HG03175 (cell line): ENCODE measurements at regions not wholly inside any gene's neighbourhood (a gene's known extent, or its start where the extent isn't known, plus 50 kb on each side); places are given as distances from the start of the nearest gene placed in this dataset.

Experiments used
- ATAC-seq: cut with Tn5 transposase; IDR thresholded peaks from one replicate; pipeline ENCODE4 v1.9.1; 2021; ENCODE audit warnings: mild to moderate bottlenecking, moderate library complexity; ENCODE audit not compliant: unreplicated experiment

GRCh38 chr20:50311308-50312001, 120.8 kb downstream of the CEBPB start:
- ATAC-seq = no peak

DNA sequence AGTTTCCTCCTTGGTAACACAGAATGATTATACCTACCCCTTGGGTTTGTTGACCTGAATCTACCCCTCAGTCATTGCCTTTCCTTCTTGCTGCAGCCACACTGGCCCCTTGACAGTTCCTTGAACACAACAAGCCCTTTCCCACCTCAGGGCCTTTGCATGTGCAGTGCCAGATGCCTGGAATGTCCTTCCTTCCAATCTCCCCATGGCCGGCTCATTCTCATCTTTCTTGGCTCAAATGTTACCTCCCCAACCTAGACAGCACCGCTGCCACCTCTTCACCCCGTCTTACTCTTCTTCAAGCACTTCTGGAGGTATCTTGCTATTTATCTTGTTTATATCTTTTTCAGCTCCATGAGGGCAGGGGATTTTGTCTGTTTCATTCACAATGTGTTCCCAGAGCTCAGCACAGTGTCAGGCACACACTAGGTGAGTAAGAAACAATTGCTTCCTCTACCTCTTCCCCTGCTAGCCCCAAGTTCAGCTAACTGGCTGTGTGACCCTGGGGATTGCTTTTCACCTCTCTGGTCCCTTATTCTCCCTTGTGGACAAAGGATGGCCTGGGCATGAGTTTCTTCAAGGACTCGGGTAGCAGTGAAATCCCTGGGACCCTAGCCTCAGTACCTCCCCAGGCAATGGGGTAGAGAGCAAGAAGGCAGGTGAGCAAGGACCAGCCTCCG, 121.5 kb downstream of the CEBPB start:
- ATAC-seq = no peak

DNA sequence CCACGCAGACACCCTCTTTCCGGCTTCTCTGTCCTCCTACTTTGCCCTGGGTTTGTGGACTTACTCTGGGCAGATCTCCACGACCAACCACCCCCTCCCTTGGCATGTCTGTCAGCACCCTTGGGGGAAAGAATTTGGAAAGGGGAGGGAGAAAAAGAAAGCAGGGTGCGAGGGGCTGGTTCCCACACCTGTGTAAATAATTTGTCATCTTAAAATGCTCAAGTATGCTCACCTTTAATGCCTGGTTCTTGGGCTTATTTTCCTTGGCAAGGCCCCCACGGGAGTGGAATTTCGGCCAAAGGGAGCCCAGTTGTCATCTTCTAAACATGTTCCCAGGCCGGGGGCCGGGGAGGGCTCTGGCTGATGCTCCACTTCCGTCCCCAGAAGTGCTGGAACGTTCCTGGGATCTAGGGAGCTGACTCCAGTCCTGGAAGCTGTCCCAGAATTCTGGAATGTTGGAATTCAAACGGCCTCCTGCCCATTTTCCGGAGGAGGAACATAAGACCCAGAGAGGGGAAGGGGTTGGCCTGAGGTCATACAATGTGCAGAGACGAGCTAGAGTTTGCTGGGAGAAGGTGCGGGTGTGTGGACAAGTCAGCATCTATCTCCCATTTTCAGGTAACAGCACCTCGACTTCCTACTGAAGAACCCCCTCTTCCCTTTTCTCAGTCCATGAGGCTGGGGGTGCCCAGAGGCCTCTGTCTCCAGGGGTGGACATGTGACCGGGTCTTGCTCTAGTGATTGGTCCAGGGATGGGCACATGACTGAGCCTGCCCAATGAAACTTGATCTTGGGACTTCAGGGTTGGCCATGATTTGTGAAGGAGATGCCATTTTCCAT, 122.3 kb downstream of the CEBPB start:
- ATAC-seq = no peak

GRCh38 chr20:50313522-50313820, 122.8 kb downstream of the CEBPB start:
- no peak for ATAC-seq

GRCh38 chr20:50313827-50314677, 123.4 kb downstream of the CEBPB start:
- no peak for ATAC-seq

- no peak for ATAC-seq
Observed at GRCh38 chr20:50314678-50315335, 124.2 kb downstream of the CEBPB start.

DNA sequence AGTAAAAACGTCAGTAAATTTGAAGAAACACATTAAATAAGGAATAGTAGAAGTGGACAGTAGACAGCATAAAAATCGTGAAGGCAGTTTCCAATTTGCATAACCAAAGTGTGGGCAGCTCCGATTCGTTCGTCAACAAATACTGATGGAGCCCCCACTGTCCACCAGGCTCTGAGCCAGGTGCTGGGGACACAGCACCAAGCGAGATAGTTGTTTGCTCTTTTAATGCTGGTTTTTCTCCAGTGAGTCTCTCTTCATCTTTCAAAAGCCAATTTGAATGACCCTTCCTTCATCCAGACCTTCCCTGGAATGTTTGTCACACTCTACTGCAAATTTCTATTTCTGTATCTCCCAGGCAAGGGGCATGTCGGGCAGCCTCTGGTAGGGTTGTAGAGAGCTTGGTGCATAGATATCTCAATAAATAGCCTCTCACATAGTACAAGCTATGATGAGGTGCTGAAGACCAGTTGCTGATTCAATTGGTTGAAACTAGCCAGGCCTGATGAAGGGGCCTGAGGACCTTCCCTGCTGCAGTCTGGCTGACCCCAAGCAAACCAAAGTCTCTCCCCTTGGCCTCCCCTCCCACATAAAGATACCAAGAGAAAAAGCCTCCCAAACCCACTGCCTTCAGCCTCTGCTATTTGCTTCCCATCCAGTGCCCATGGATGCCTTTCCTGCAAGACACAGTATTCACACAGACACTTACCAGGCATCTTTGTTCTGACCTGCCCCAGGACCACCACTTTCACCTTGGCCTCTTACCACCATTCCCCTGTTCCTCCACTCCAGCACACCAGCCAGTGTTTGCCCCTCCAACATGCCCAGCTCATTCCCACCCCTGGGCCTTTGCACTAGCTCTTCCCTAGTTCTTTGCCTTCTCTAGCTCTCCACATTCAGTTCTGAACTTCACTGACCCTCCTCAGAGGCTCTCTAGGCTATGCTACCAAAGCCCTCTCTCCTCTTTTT, 125.2 kb downstream of the CEBPB start:
- no peak for ATAC-seq

DNA sequence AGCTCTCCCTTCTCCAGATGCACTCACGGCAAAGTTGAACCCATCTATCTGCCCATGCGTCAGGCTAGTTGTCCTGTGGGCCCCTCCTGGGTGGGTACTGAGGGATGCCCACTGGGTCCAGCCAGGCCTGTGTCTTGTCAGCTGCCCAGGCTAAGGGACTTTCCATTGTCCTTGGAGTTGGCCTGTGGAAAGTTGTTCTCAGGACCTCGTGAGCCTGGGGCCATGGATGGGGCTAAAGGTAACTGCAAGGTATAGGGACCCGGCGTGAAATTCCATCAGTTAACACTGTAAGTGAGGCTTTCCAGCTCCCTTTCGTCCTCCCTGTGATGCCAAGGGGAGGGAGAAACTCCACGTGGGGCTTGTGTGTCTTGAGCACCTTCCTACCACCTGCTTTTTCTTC, 126.5 kb downstream of the CEBPB start:
- ATAC-seq = no peak

GRCh38 chr20:50317609-50318008, 127.0 kb downstream of the CEBPB start:
- no peak for ATAC-seq

DNA sequence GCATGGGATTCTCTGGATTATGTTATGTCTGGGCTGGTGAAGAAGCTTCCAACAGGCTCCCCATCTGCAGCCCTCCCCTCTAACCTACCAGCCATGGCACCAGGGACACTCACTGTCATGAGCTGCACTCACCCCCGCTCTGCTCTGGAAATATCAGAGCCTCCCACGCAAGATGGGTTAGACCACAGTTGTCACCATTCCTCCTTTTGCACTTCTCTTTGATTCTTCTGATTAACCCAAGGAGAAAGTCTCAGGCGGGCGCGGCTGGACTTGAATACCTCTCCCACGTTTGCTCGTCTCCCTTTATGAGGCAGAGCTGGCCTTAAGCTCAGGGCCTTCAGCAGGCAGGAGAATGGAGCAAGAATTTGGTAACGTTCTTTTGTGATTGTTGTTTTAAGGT, 128.1 kb downstream of the CEBPB start:
- ATAC-seq = no peak

GRCh38 chr20:50320005-50320900, 129.6 kb downstream of the CEBPB start:
- no peak for ATAC-seq

GRCh38 chr20:50320901-50321796, 130.5 kb downstream of the CEBPB start:
- no peak for ATAC-seq

DNA sequence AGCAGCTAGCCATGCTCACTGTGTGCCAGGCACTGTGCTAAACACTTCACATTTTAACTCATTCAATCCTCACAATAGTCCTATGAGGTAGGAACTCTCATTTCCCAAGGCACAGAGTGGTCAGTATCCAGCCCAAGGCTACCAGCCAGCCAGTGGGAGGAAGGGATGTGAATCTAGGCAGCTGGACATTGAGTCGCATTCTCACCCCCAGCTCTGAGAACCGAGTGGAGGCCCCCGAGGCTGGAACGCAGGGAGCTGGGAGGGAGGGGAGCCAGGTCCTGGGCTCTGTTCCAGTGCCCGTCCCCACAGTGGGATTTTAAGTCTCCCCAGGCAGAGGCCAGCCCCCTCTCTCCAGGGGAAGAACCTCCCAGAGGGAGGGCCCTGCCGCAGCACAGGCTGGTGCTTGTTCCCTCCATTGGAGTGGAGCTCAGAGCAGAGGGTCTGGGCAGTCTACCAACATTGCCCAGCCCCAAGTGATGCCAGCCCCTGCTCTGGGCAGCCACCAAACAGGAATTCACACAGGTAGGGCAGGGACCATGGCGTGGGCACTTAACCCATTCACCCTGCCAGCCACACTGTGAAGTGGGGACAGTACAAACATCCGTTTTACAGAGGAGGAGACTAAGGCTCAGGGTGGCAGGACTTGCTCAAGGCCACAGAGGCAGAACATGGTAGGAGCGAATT, 131.3 kb downstream of the CEBPB start:
- ATAC-seq = no peak

- ATAC-seq = no peak
Observed at GRCh38 chr20:50322703-50323131, 132.1 kb downstream of the CEBPB start.

- ATAC-seq = no peak
Observed at GRCh38 chr20:50323209-50323608, 132.6 kb downstream of the CEBPB start.
